ENCODE measurements at regions not wholly inside any gene's neighbourhood (a gene's known extent, or its start where the extent isn't known, plus 50 kb on each side); places are given as distances from the start of the nearest gene placed in this dataset.

DNA sequence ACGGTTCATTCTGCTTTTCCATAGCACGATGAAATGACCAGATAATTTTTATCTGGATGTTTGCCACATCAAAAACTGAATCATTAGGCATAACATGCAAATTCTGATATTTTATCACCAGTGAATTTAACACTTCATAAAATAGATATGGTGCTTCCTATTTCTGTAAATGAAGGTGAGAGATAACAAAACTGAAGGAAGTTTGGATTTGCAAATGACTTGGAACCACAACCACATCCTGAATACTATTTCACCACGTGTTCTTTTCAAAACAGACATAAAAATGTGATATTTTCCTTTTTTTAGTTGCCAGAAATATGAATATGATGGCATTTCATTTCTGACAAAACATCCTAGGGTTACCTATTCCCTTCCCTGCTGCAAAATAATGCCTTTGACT lies 146.1 kb downstream of the EDN1 start:
- no peaks in the 10 kb centered on the region for H3K27me3 ChIP-seq (ENCODE audit: control insufficient read depth in 1 of 2, insufficient read depth in 2 of 2, low read length in 2 of 2)
- no peaks in the 10 kb centered on the region for H3K36me3 ChIP-seq (ENCODE audit: insufficient read depth, low read length)
- H3K9me3 ChIP-seq (ENCODE audit: low read length), result no peaks in the 10 kb centered on the region
- H3K4me3 ChIP-seq (ENCODE audit: low read depth in 1 of 2, low read length in 2 of 2), result no peak overlapping the region
- no peak overlapping the region for H3K27ac ChIP-seq (ENCODE audit: low read depth, low read length)
- no peaks in the 10 kb centered on the region for H3K4me1 ChIP-seq (ENCODE audit: insufficient read depth, low read length)
- no peak overlapping the region for H3K9ac ChIP-seq (ENCODE audit: low read length)

DNA sequence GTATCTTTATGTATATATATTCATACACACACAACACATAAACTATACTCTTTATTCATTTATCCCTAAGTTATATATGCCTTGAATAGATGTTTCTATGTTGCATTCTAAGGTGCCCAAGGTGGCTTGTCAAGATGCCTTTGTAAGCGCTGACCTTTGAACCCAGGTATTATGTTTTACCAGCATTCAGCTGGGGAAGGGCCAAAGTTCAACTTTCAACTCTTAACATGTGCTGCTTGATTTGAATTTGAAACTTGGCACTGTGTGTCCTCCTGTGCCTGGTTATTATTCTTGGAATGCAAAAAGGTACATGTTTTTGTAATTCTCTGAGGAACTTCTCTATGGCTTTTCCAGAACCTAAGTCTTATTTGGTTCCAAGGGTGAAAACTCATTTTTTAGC lies 146.5 kb downstream of the EDN1 start:
- Histone ChIP-seq H3K9ac (ENCODE audit: low read length) (no peak overlapping the region), H3K27ac (ENCODE audit: low read depth, low read length) (no peak overlapping the region), H3K4me1 (ENCODE audit: insufficient read depth, low read length) (no peaks in the 10 kb centered on the region), H3K9me3 (ENCODE audit: low read length) (no peaks in the 10 kb centered on the region), H3K36me3 (ENCODE audit: insufficient read depth, low read length) (no peaks in the 10 kb centered on the region), H3K4me3 (ENCODE audit: low read depth in 1 of 2, low read length in 2 of 2) (no peak overlapping the region), H3K27me3 (ENCODE audit: control insufficient read depth in 1 of 2, insufficient read depth in 2 of 2, low read length in 2 of 2) (no peaks in the 10 kb centered on the region)

DNA sequence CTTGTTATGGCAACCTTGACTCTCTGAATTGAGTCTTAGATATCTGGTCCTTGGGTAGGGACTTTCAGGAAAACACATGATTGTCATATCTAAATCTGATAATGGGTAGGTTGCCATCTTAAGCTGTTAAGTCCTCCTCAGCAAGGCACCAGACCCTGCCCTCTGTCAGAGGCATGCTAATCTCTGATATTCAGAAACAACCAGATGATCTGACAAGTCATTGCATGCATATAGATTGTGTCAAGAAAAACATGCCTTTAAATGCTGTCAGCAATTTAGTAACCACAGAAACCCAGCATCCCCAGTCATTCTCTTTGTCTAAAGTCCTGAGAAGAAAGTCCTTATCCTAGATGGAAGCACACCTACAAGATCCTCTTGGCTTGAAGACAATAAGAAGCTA lies 149.1 kb downstream of the EDN1 start:
- H3K9me3 ChIP-seq (ENCODE audit: low read length), result no peaks in the 10 kb centered on the region
- no peaks in the 10 kb centered on the region for H3K27me3 ChIP-seq (ENCODE audit: control insufficient read depth in 1 of 2, insufficient read depth in 2 of 2, low read length in 2 of 2)
- H3K4me3 ChIP-seq (ENCODE audit: low read depth in 1 of 2, low read length in 2 of 2), result no peak overlapping the region
- no peak overlapping the region for H3K27ac ChIP-seq (ENCODE audit: low read depth, low read length)
- no peaks in the 10 kb centered on the region for H3K36me3 ChIP-seq (ENCODE audit: insufficient read depth, low read length)
- H3K9ac ChIP-seq (ENCODE audit: low read length), result no peak overlapping the region
- H3K4me1 ChIP-seq (ENCODE audit: insufficient read depth, low read length), result no peaks in the 10 kb centered on the region

DNA sequence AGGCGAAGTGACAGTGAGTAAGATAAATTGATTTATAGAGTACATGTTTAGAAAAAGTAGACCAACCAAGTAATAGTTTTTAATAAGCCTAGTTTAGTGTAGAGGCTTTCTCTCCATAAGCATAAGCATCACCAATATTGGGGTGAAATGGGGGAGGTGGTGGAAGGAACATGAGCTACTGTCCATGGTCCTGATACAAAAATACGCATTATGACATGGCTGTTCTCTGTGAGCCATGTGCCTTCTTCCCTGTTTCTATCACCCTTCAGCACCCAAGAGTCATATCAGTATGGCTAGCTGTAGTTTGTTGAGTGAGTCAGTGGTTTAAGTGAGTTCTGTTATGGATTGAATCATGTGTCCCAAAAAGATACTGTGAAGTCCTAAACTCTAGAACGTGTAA lies 150.8 kb downstream of the EDN1 start:
- no peak overlapping the region for H3K27ac ChIP-seq (ENCODE audit: low read depth, low read length)
- no peaks in the 10 kb centered on the region for H3K36me3 ChIP-seq (ENCODE audit: insufficient read depth, low read length)
- H3K9ac ChIP-seq (ENCODE audit: low read length), result no peak overlapping the region
- no peaks in the 10 kb centered on the region for H3K27me3 ChIP-seq (ENCODE audit: control insufficient read depth in 1 of 2, insufficient read depth in 2 of 2, low read length in 2 of 2)
- no peak overlapping the region for H3K4me3 ChIP-seq (ENCODE audit: low read depth in 1 of 2, low read length in 2 of 2)
- no peaks in the 10 kb centered on the region for H3K4me1 ChIP-seq (ENCODE audit: insufficient read depth, low read length)
- no peaks in the 10 kb centered on the region for H3K9me3 ChIP-seq (ENCODE audit: low read length)

DNA sequence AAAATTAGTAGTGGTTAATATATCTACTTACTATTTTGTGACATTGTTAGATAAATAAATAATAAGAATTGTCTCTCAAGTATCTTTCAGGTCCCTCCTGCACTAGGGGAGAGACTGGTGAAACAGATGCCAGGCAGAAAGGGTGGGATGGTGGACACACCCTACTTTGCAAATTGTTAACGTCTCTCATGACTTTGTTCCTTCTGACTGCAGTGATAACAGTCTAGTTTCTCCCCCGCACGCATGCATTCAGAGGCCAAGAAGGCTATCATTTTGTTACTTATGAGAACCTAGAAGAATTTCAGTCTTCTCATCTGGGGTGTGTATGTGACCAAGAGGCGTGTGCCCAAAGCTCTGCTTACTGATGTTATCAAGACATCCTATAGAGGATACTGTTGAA lies 152.3 kb downstream of the EDN1 start:
- H3K9me3 ChIP-seq (ENCODE audit: low read length), result no peaks in the 10 kb centered on the region
- H3K9ac ChIP-seq (ENCODE audit: low read length), result no peak overlapping the region
- H3K27ac ChIP-seq (ENCODE audit: low read depth, low read length), result no peak overlapping the region
- no peaks in the 10 kb centered on the region for H3K4me1 ChIP-seq (ENCODE audit: insufficient read depth, low read length)
- no peak overlapping the region for H3K4me3 ChIP-seq (ENCODE audit: low read depth in 1 of 2, low read length in 2 of 2)
- no peaks in the 10 kb centered on the region for H3K27me3 ChIP-seq (ENCODE audit: control insufficient read depth in 1 of 2, insufficient read depth in 2 of 2, low read length in 2 of 2)
- no peaks in the 10 kb centered on the region for H3K36me3 ChIP-seq (ENCODE audit: insufficient read depth, low read length)

GRCh38 chr6:12446394-12446793 lies 156.2 kb downstream of the EDN1 start:
- Histone ChIP-seq H3K4me1 (ENCODE audit: insufficient read depth, low read length) (no peaks in the 10 kb centered on the region), H3K4me3 (ENCODE audit: low read depth in 1 of 2, low read length in 2 of 2) (no peak overlapping the region), H3K9ac (ENCODE audit: low read length) (no peak overlapping the region), H3K27me3 (ENCODE audit: control insufficient read depth in 1 of 2, insufficient read depth in 2 of 2, low read length in 2 of 2) (no peaks in the 10 kb centered on the region), H3K27ac (ENCODE audit: low read depth, low read length) (no peak overlapping the region), H3K9me3 (ENCODE audit: low read length) (no peaks in the 10 kb centered on the region), H3K36me3 (ENCODE audit: insufficient read depth, low read length) (no peaks in the 10 kb centered on the region)

DNA sequence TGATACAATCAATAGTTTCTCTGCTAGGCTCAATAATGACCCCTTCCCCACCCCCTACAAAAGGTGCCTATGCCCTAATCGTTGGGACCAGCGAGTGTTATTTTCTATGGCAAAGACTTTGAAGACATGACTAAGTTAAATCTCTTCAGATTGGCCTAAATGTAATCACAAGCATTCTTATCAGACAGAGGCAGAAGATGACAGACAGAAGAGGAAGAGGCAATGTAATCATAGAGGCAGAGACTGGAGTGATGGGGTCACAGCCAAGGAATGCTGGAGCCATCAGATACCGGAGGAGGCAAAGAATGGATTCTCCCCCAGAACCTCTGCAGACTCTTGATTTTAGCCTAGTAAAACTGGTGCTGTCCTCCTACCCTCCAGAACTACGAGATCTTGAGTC lies 159.3 kb downstream of the EDN1 start:
- Histone ChIP-seq H3K9ac (ENCODE audit: low read length) (no peak overlapping the region), H3K4me3 (ENCODE audit: low read depth in 1 of 2, low read length in 2 of 2) (no peak overlapping the region), H3K27me3 (ENCODE audit: control insufficient read depth in 1 of 2, insufficient read depth in 2 of 2, low read length in 2 of 2) (no peaks in the 10 kb centered on the region), H3K4me1 (ENCODE audit: insufficient read depth, low read length) (no peaks in the 10 kb centered on the region), H3K36me3 (ENCODE audit: insufficient read depth, low read length) (no peaks in the 10 kb centered on the region), H3K27ac (ENCODE audit: low read depth, low read length) (no peak overlapping the region), H3K9me3 (ENCODE audit: low read length) (no peaks in the 10 kb centered on the region)

GRCh38 chr6:12450467-12450866 lies 160.3 kb downstream of the EDN1 start:
- Histone ChIP-seq H3K9me3 (ENCODE audit: low read length) (no peaks in the 10 kb centered on the region), H3K9ac (ENCODE audit: low read length) (no peak overlapping the region), H3K4me1 (ENCODE audit: insufficient read depth, low read length) (no peaks in the 10 kb centered on the region), H3K4me3 (ENCODE audit: low read depth in 1 of 2, low read length in 2 of 2) (no peak overlapping the region), H3K36me3 (ENCODE audit: insufficient read depth, low read length) (no peaks in the 10 kb centered on the region), H3K27me3 (ENCODE audit: control insufficient read depth in 1 of 2, insufficient read depth in 2 of 2, low read length in 2 of 2) (no peaks in the 10 kb centered on the region), H3K27ac (ENCODE audit: low read depth, low read length) (no peak overlapping the region)

- H3K4me1 ChIP-seq (ENCODE audit: insufficient read depth, low read length), result no peaks in the 10 kb centered on the region
- no peaks in the 10 kb centered on the region for H3K27me3 ChIP-seq (ENCODE audit: control insufficient read depth in 1 of 2, insufficient read depth in 2 of 2, low read length in 2 of 2)
- H3K9me3 ChIP-seq (ENCODE audit: low read length), result no peaks in the 10 kb centered on the region
- H3K4me3 ChIP-seq (ENCODE audit: low read depth in 1 of 2, low read length in 2 of 2), result no peak overlapping the region
- H3K36me3 ChIP-seq (ENCODE audit: insufficient read depth, low read length), result no peaks in the 10 kb centered on the region
- H3K9ac ChIP-seq (ENCODE audit: low read length), result no peak overlapping the region
- no peak overlapping the region for H3K27ac ChIP-seq (ENCODE audit: low read depth, low read length)
Observed at GRCh38 chr6:12456343-12456742, 166.2 kb downstream of the EDN1 start.

GRCh38 chr6:12457094-12457493 lies 166.9 kb downstream of the EDN1 start:
- Histone ChIP-seq H3K36me3 (ENCODE audit: insufficient read depth, low read length) (no peaks in the 10 kb centered on the region), H3K9me3 (ENCODE audit: low read length) (no peaks in the 10 kb centered on the region), H3K4me1 (ENCODE audit: insufficient read depth, low read length) (no peaks in the 10 kb centered on the region), H3K27ac (ENCODE audit: low read depth, low read length) (no peak overlapping the region), H3K27me3 (ENCODE audit: control insufficient read depth in 1 of 2, insufficient read depth in 2 of 2, low read length in 2 of 2) (no peaks in the 10 kb centered on the region), H3K9ac (ENCODE audit: low read length) (no peak overlapping the region), H3K4me3 (ENCODE audit: low read depth in 1 of 2, low read length in 2 of 2) (no peak overlapping the region)

DNA sequence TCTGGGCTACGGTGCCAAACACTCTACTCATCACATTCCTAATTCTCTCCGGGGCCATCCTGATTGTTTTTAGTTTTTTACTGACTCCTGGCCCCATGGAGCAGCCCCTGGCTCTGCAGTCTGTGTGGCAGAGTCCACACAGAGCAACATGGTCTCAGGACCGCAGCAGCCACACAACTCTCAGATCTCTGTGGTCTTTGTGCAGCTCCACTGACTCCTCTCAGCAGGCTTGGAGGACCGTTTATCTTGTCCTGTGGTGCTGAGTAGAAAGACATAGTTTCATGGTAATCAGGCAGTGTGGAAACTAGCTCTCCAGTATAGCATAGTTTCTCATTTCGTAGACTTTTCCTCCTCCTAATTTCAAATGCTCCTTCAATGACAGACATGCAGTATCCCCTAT lies 168.4 kb downstream of the EDN1 start:
- Histone ChIP-seq H3K27ac (ENCODE audit: low read depth, low read length) (no peak overlapping the region), H3K9ac (ENCODE audit: low read length) (no peak overlapping the region), H3K27me3 (ENCODE audit: control insufficient read depth in 1 of 2, insufficient read depth in 2 of 2, low read length in 2 of 2) (no peaks in the 10 kb centered on the region), H3K4me1 (ENCODE audit: insufficient read depth, low read length) (no peaks in the 10 kb centered on the region), H3K36me3 (ENCODE audit: insufficient read depth, low read length) (no peaks in the 10 kb centered on the region), H3K9me3 (ENCODE audit: low read length) (no peaks in the 10 kb centered on the region), H3K4me3 (ENCODE audit: low read depth in 1 of 2, low read length in 2 of 2) (no peak overlapping the region)

GRCh38 chr6:12459945-12460661 lies 169.9 kb downstream of the EDN1 start:
- no peak overlapping the region for H3K9ac ChIP-seq (ENCODE audit: low read length)
- no peaks in the 10 kb centered on the region for H3K36me3 ChIP-seq (ENCODE audit: insufficient read depth, low read length)
- H3K27me3 ChIP-seq (ENCODE audit: control insufficient read depth in 1 of 2, insufficient read depth in 2 of 2, low read length in 2 of 2), result no peaks in the 10 kb centered on the region
- no peaks in the 10 kb centered on the region for H3K4me1 ChIP-seq (ENCODE audit: insufficient read depth, low read length)
- H3K9me3 ChIP-seq (ENCODE audit: low read length), result no peaks in the 10 kb centered on the region
- no peak overlapping the region for H3K27ac ChIP-seq (ENCODE audit: low read depth, low read length)
- no peak overlapping the region for H3K4me3 ChIP-seq (ENCODE audit: low read depth in 1 of 2, low read length in 2 of 2)
